DMS153 (cell line): ENCODE measurements at regions not wholly inside any gene's neighbourhood (a gene's known extent, or its start where the extent isn't known, plus 50 kb on each side); places are given as distances from the start of the nearest gene placed in this dataset.
"Not testable (repeated sequence)": the region's sequence is repeated elsewhere in the genome, so short reads cannot be mapped to it uniquely, and the experiment has no call there.

Experiments used
- DNase-seq: peaks from one replicate; lab custom pipeline; 2025; lab: John Stamatoyannopoulos, UW

DNA sequence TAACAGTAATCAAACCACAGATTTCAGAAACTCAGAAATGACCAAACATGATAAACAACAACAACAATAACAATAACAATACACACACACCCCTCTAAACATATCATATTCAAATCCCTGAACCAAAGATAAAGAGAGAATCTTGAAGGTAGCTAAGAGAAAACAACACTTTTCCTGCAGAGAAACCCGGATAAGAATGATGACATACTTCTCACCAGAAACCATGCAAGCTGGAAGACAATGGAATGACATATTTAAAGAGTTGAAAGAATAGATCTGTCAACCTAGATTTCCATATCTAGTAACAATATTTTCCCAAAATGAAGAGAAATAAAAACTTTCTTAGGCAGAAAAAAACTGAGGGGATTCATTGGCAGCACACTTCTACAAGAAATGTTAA is 138.1 kb downstream of the LIG4 start:
- no peak for DNase-seq

- DNase-seq: not testable (repeated sequence)
Observed at GRCh38 chr13:108074429-108074828, 140.9 kb downstream of the LIG4 start.

DNA sequence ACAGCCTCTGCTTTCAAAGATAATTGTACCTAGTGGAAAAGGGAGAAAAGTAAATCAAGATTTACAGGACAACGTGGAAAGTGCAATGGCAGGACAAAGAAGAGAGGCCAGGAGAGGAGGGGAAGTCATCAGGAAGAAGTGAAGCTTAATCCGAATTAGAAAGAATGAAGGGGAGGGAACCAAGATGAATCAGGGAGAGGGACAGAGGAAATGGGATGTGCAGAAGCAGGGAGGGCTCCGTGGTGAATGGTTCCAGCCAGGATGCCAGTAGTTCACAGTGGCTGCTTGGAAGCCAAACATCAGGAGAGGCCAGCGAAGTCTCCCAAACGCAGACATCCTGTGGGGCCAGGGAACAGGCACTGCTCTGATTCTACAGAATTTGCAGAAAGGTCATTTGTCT is 144.4 kb downstream of the LIG4 start:
- DNase-seq: no peak

DNA sequence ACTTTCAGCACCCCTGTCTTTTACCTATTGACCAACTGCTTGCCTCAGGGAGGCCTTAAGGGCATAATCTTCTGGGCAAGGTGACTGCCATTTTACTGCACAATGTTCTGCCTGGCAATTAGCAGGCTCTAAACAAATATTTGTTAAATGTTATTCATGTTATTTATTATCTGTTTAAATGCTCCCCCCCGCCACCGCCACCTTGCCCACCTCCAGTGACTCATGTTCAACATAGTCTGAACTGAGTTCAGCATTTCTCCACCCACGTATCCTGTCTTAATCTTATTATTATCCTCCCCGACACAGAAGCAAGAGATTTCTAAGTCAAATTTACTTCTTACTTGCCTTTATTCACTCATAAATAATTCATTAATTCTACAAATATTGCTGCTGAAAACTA is 144.8 kb downstream of the LIG4 start:
- DNase-seq: no peak

GRCh38 chr13:108069521-108070210 is 145.7 kb downstream of the LIG4 start:
- DNase-seq: no peak

DNA sequence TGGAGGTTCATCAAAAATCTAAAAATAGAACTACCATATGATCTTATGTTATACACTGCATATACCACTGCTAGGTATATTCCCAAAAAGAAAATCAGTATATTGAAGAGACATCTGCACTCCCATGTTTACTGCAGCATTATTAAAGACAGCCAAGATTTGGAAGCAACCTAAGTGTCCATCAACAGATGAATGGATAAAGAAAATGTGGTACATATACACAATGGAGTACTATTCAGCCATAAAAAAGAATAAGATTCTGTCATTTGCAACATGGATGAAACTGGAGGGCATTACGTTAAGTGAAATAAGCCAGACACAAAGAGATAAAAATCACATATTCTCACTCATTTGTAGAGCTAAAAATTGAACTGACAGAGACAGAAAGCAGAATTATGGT is 151.0 kb downstream of the LIG4 start:
- not testable (repeated sequence) for DNase-seq

DNA sequence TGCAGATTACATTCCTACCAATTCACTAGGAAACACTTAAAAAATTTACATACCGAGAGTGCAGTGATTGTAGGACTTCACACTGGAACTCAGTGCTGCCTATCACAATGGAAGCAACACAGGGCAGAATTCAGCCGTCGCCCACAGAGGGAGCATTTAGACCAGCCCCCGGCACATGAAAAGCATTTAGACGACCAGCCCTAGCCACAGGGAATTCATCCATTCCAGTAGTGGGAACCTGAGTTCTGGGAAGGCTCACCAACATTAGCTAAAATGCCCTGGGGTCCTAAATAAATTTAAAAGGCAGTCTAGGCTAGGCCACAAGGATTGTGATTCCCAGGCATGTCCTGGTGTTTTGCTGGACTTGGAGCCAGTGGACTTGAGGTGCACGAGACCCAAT is 155.2 kb downstream of the LIG4 start:
- DNase-seq: no peak

DNA sequence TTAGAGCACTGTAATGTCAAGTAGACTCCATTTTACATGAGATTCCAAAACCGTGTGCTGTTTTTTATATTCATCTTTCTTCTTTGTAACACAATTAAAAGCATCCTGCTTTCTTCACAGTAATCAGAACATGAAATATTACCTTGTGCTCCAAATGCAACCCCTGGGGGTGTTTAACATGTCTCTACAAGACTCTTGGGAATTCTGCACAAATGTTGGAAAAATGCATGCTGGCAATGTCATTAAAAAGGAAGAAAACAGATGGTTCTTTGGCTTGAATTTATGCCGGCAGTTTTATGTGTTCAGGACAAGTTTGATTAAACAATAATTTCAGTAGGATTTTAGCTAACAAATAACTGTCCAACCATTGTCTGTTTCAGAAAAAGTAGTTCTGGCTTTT is 159.1 kb downstream of the LIG4 start:
- DNase-seq: no peak

GRCh38 chr13:108049211-108049610 is 166.1 kb downstream of the LIG4 start:
- no peak for DNase-seq

DNA sequence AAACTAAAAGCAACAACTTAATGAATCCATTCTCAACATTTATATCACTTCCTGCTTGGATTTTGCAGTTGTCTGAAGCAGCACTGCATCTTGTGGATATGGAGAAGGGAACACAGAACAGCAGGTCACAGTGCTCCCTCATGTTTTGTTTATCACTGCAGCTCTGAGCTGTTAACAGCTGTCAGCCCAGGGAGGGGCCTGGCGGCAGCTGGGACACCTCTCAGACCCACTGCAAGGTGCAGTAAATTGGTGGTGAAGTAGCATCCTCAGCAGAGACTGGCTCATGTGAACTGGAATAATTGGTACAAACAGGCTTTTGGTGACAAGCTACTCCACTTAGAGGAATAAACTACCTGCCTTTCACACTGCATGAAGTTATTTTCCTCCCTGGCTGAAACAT is 170.4 kb downstream of the LIG4 start:
- no peak for DNase-seq

DNA sequence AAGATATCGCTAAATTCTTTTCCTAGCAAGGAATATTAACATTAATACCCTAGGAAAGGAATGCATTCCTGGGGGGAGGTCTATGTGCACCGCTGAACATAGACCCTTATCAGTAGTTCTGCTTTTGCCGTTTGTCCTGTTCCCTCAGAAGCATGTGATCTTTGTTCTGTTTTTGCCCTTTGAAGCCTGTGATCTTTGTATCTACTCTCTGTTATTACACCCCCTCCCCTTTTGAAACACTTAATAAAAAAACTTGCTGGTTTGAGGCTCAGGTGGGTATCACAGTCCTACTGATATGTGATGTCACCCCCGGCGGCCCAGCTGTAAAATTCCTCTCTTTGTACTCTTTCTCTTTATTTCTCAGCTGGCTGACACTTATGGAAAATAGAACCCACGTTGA is 172.5 kb downstream of the LIG4 start:
- DNase-seq: not testable (repeated sequence)

- DNase-seq: no peak
Observed at GRCh38 chr13:108037348-108037747, 178.0 kb downstream of the LIG4 start.

DNA sequence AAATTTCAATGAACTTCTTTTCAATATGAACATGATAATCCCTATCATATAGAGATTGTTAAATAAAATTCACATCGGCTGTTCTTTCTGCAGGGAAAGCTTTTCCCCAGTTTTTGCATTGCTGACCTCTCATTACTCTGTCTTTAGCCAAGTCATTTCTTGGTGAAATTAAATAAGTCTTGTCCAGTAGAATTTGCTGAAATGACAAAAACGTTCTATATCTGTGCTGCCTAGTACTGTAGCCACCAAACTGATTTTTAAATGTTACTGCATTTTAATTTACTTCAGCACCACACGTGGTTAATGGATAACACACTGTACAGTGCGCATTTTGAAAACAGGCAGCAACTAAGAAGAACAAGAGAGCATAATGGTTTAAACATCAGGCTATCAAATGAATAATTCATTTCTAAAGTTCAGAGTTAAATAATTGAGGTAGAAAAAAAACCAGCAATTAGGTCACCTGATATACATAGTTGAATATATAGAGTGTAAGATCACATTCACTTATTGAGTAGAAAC is 178.9 kb downstream of the LIG4 start:
- no peak for DNase-seq

DNA sequence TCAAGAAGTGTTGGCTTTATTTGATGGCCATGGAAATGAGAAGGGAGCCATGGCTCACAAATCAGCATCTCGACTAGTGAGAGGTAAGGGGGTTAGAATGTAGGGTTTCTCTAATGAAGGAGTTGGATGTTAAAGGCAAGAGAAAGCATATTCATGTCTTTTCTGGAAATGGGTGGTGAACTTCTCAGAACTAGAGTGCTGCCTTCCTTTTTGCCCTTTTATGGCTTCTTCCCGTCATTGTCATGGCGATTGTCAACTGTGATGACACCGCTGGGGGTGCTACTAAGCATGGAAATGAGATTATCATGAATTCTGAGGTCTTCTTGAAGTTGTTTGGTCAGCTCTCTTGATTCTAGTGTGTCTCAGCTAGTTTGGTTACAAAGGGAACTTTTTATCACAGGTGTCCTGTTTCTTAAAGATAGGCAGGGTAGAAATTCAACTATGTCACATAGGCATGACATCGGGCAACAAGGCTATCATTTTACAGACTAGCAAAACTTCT is 180.4 kb downstream of the LIG4 start:
- DNase-seq: no peak

DNA sequence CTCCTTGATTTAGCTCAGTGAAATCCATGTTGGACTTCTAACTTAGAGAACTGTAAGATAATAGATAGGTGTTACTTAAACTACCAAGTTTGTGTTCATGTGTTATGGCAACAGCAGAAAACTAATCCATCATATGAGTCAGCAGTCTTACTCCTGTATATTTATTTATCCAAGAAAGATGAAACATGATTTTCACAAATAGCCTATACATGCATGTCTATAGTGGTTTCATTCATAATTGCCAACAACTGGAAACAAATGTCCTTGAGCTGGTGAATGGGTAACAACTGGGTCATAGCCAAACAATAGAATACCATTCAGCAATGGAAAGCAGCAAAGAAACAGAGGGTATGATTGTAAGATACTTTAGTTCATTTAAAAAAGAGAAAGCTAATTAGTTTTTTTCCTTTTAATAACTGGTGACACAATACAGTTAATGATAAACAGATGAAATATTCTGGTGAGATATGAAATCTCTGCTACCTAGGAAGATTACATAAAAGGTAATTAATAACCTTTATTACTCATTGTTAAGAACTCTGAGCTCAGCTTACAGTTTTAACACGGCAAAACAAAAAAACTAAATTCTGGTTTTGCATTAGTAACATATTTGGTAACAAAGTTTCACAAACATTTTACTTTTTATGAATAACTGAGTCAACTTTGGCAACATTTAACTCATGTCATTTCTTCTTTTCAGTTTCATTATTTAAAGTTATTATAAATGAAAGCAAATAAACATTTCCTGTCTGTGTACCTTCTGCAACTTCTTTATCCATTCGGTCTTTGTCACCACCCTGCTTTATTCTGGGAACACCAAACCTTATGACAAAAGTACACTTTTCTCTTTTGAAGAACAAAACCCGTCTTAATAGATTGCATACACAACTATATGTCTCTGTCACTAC is 181.3 kb downstream of the LIG4 start:
- DNase-seq: no peak

DNA sequence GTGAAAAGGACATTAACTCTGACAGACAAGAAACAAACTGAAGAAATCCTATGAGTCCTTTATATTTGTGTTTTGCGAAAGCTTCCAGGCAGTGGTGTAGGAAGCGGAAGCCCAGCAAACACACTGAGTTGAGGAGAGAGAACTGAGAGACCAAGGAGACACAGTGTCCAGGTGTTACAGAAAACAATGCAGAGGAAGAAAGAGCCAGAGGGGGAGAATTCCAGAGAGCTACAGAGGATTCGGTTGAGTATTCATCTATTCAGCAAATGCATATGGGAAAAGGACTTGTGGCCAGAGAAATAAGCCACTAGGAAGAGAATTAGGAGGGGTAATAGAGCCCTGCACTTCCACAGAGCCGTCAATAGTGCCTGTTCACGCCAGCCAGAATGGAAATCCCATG is 183.5 kb downstream of the LIG4 start:
- DNase-seq: no peak

- DNase-seq: no peak
Observed at GRCh38 chr13:108030769-108031168, 184.6 kb downstream of the LIG4 start.

DNA sequence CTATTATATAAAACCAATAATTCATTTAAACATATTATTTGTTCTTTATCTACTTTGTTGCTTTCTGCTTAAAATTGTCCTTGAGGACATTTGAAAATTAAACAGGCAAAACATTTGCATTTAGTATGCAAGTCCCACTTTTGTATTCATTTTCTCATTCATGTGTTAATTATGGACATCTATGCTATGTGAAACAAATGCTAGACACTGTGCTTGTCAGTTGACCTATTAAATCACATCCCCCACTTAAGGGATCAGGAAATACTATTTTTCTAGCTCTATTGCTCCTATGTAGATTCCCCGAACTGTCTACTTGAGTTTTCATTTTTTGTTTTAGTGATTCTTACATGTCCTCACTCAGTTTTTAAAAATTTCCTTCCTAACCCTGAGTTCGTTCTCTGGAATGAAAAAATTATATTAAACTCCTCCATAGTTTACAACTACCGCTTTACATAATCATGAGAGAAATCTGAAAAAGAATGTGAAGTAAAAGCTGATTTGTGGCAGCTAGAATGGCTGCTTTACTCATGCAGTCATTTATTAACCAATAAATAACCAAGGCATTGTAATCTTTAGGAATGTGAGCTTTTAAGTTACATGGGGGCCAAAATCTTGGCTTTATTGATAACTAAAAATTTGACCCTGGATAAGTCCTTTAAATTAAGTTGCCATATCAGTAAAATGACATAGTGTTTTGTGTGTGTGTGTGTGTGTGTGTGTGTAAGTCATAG is 188.5 kb downstream of the LIG4 start:
- no peak for DNase-seq

GRCh38 chr13:108020027-108020426 is 195.3 kb downstream of the LIG4 start:
- peak; percentile 8 for DNase-seq

- no peak for DNase-seq
Observed at GRCh38 chr13:108018371-108018870, 196.9 kb downstream of the LIG4 start.

DNA sequence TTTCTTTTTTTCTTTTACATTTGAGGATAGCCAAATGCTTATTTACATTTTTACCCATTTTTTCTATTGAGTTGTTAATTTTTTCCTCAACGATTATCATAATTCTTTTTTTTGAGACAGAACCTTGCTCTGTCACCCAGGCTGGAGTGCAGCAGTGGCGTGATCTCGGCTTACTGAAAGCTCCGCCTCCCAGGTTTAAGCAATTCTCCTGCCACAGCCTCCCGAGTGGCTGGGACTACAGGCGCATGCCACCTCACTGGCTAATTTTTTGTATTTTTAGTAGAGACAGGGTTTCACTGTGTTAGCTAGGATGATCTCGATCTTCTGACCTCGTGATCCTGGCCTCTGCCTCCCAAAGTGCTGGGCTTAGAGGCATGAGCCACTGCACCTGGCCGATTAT is 208.7 kb downstream of the LIG4 start:
- DNase-seq: no peak

- no peak for DNase-seq
Observed at GRCh38 chr13:108005231-108005630, 210.1 kb downstream of the LIG4 start.
